ENCODE measurements at regions not wholly inside any gene's neighbourhood (a gene's known extent, or its start where the extent isn't known, plus 50 kb on each side); places are given as distances from the start of the nearest gene placed in this dataset.

- TF ChIP-seq CTCF (IDR thresholded peaks at IDR 0.05) (no peak), POLR2AphosphoS5 (IDR thresholded peaks at IDR 0.05; ENCODE audit: insufficient read depth in 1 of 2, low read depth in 1 of 2) (no peak)
Observed at GRCh38 chr2:64863097-64863820, 125.9 kb upstream of the SLC1A4 start.
